ENCODE measurements at regions not wholly inside any gene's neighbourhood (a gene's known extent, or its start where the extent isn't known, plus 50 kb on each side); places are given as distances from the start of the nearest gene placed in this dataset.

GRCh38 chr1:56052041-56052440, 527.3 kb downstream of the PLPP3 start:
- no peak for TF ChIP-seq CTCF (IDR thresholded peaks at IDR 0.05; ENCODE audit: low read depth, low read length)
- no peak for TF ChIP-seq EZH2phosphoT487 (IDR thresholded peaks at IDR 0.05; ENCODE audit: low read depth)
- Histone ChIP-seq H3K9ac (ENCODE audit: low read length) (no peak overlapping the region), H3K4me2 (ENCODE audit: low read length) (no peak overlapping the region), H3K27ac (ENCODE audit: low read length) (no peak overlapping the region), H3K79me2 (ENCODE audit: low read length) (no peaks in the 10 kb centered on the region), H4K20me1 (ENCODE audit: insufficient read depth, low read length) (no peaks in the 10 kb centered on the region), H3K4me1 (ENCODE audit: low read length) (no peaks in the 10 kb centered on the region), H3K36me3 (replicated peaks; ENCODE audit: low read depth, low read length) (no peaks in the 10 kb centered on the region), H3K4me3 (ENCODE audit: low read length) (no peak overlapping the region), H3K9me3 (ENCODE audit: insufficient read depth, low read length) (no peaks in the 10 kb centered on the region), H3K27me3 (ENCODE audit: low read depth, low read length) (no peaks in the 10 kb centered on the region), H2AFZ (ENCODE audit: low read depth, low read length) (no peak overlapping the region)

- Histone ChIP-seq H3K79me2 (ENCODE audit: low read length) (no peaks in the 10 kb centered on the region), H3K9ac (ENCODE audit: low read length) (no peak overlapping the region), H3K4me1 (ENCODE audit: low read length) (no peaks in the 10 kb centered on the region), H3K9me3 (ENCODE audit: insufficient read depth, low read length) (no peaks in the 10 kb centered on the region), H3K36me3 (replicated peaks; ENCODE audit: low read depth, low read length) (no peaks in the 10 kb centered on the region), H3K4me2 (ENCODE audit: low read length) (no peak overlapping the region), H3K27me3 (ENCODE audit: low read depth, low read length) (no peaks in the 10 kb centered on the region), H3K27ac (ENCODE audit: low read length) (no peak overlapping the region), H4K20me1 (ENCODE audit: insufficient read depth, low read length) (no peaks in the 10 kb centered on the region), H2AFZ (ENCODE audit: low read depth, low read length) (no peak overlapping the region), H3K4me3 (ENCODE audit: low read length) (no peak overlapping the region)
- TF ChIP-seq EZH2phosphoT487 (IDR thresholded peaks at IDR 0.05; ENCODE audit: low read depth) (no peak), CTCF (IDR thresholded peaks at IDR 0.05; ENCODE audit: low read depth, low read length) (no peak)
Observed at GRCh38 chr1:56050911-56051310, 528.5 kb downstream of the PLPP3 start.

- Histone ChIP-seq H3K4me3 (ENCODE audit: low read length) (no peak overlapping the region), H3K27ac (ENCODE audit: low read length) (no peak overlapping the region), H3K36me3 (replicated peaks; ENCODE audit: low read depth, low read length) (no peaks in the 10 kb centered on the region), H3K4me2 (ENCODE audit: low read length) (no peak overlapping the region), H3K27me3 (ENCODE audit: low read depth, low read length) (no peaks in the 10 kb centered on the region), H3K4me1 (ENCODE audit: low read length) (no peaks in the 10 kb centered on the region), H3K9me3 (ENCODE audit: insufficient read depth, low read length) (no peaks in the 10 kb centered on the region), H2AFZ (ENCODE audit: low read depth, low read length) (no peak overlapping the region), H4K20me1 (ENCODE audit: insufficient read depth, low read length) (no peaks in the 10 kb centered on the region), H3K9ac (ENCODE audit: low read length) (no peak overlapping the region), H3K79me2 (ENCODE audit: low read length) (no peaks in the 10 kb centered on the region)
- TF ChIP-seq EZH2phosphoT487 (IDR thresholded peaks at IDR 0.05; ENCODE audit: low read depth), result no peak
- TF ChIP-seq CTCF (IDR thresholded peaks at IDR 0.05; ENCODE audit: low read depth, low read length), result no peak
Observed at GRCh38 chr1:56045477-56045876, 533.9 kb downstream of the PLPP3 start.

GRCh38 chr1:56045062-56045461, 534.3 kb downstream of the PLPP3 start:
- Histone ChIP-seq H2AFZ (ENCODE audit: low read depth, low read length) (no peak overlapping the region), H3K4me2 (ENCODE audit: low read length) (no peak overlapping the region), H3K9ac (ENCODE audit: low read length) (no peak overlapping the region), H4K20me1 (ENCODE audit: insufficient read depth, low read length) (no peaks in the 10 kb centered on the region), H3K27me3 (ENCODE audit: low read depth, low read length) (no peaks in the 10 kb centered on the region), H3K4me3 (ENCODE audit: low read length) (no peak overlapping the region), H3K79me2 (ENCODE audit: low read length) (no peaks in the 10 kb centered on the region), H3K4me1 (ENCODE audit: low read length) (no peaks in the 10 kb centered on the region), H3K27ac (ENCODE audit: low read length) (no peak overlapping the region), H3K36me3 (replicated peaks; ENCODE audit: low read depth, low read length) (no peaks in the 10 kb centered on the region), H3K9me3 (ENCODE audit: insufficient read depth, low read length) (no peaks in the 10 kb centered on the region)
- TF ChIP-seq EZH2phosphoT487 (IDR thresholded peaks at IDR 0.05; ENCODE audit: low read depth) (no peak), CTCF (IDR thresholded peaks at IDR 0.05; ENCODE audit: low read depth, low read length) (no peak)

Measured in OCI-LY3 (cell line).